ENCODE measurements at regions not wholly inside any gene's neighbourhood (a gene's known extent, or its start where the extent isn't known, plus 50 kb on each side); places are given as distances from the start of the nearest gene placed in this dataset.

DNA sequence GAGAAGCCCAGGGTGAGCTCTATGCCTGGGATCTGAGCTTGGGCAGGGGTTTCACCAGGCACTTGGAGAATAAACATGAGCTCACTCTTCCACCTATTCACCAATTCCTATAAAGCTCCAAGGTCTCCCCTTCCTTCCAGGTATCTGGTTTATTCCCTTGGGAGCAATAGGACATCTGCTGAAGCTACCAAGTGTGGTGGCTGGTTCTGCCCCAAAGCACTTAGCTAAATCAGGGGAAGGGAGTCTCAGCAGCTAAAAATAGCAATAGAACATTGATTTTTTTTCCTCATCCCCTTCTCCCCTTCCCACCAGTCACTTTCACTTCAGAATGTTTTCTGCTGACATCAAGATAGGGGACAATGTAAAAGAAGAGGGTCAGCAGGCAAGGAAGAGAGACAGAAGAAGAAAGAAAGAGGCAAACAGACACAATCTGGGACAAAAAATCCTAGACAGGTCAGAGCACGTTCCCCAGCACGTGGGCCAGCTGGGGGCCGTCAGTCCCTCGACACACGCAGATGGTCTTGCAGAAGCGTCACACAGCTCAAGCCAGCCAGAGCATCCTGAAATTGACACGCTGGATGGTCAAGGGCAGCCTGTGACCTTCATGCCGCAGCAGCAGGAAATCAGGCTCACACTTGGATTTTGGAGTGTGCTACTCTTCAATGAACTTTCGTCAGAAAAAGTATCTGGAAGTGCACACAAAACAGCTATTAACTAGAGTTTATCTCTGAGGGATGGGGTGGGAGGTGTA is 176.0 kb downstream of the ZNF608 start:
- intact Hi-C loops (cut with micrococcal nuclease) = no loop called here
- Histone ChIP-seq H3K4me2 (ENCODE audit: low read length) (no peak overlapping the region), H2AFZ (ENCODE audit: low read depth, low read length, poor library complexity, severe bottlenecking) (no peak overlapping the region), H3K27me3 (ENCODE audit: insufficient read depth, low read length) (no peaks in the 10 kb centered on the region), H3K9me3 (ENCODE audit: control insufficient read depth in 1 of 2, insufficient read depth in 1 of 2, low read depth in 1 of 2, low read length in 2 of 2) (no peaks in the 10 kb centered on the region), H3K79me2 (ENCODE audit: insufficient read depth, low read length) (no peaks in the 10 kb centered on the region), H4K20me1 (ENCODE audit: insufficient read depth) (no peaks in the 10 kb centered on the region), H3K9ac (ENCODE audit: low read length) (no peak overlapping the region), H3K36me3 (ENCODE audit: control insufficient read depth in 1 of 2, insufficient read depth in 2 of 2, low read length in 2 of 2) (no peaks in the 10 kb centered on the region), H3K4me3 (replicated peaks in 1 of 2; ENCODE audit: low read depth in 1 of 2, low read length in 2 of 2) (no peak overlapping the region), H3K4me1 (ENCODE audit: control insufficient read depth in 1 of 2, insufficient read depth in 2 of 2, low read length in 2 of 2) (no peaks in the 10 kb centered on the region), H3K9me2 (ENCODE audit: insufficient read depth) (no peaks in the 10 kb centered on the region), H3K27ac (ENCODE audit: low read depth, low read length) (no peak overlapping the region)
- ChIA-PET POLR2A (no interaction called here), CTCF (no interaction called here), RAD21 (ENCODE audit: low non-redundant PET in 1 of 2, low total read pairs in 2 of 2, uncharacterized antibody in 2 of 2, unreplicated experiment in 2 of 2) (no interaction called here)
- DNase-seq (ENCODE audit: low read depth, low spot score) = no peak
- no peak for TF ChIP-seq SP1 (IDR thresholded peaks at IDR 0.05; ENCODE audit: low read depth)
- TF ChIP-seq RAD21 (IDR thresholded peaks at IDR 0.05; ENCODE audit: low read depth) = no peak
- no peak for TF ChIP-seq EZH2 (IDR thresholded peaks at IDR 0.05)
- no peak for TF ChIP-seq ELF1 (IDR thresholded peaks at IDR 0.05; ENCODE audit: borderline replicate concordance, low read depth)
- TF ChIP-seq ATF3 (IDR thresholded peaks at IDR 0.05) = no peak
- TF ChIP-seq FOSL1 (IDR thresholded peaks at IDR 0.05; ENCODE audit: low read depth) = no peak
- TF ChIP-seq, protein P1, sequence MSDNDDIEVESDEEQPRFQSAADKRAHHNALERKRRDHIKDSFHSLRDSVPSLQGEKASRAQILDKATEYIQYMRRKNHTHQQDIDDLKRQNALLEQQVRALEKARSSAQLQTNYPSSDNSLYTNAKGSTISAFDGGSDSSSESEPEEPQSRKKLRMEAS (IDR thresholded peaks at IDR 0.05) = no peak
- no peak for TF ChIP-seq JUND (IDR thresholded peaks at IDR 0.05)
- no peak for TF ChIP-seq CEBPB (IDR thresholded peaks at IDR 0.05; ENCODE audit: low read depth)
- TF ChIP-seq, protein P2, sequence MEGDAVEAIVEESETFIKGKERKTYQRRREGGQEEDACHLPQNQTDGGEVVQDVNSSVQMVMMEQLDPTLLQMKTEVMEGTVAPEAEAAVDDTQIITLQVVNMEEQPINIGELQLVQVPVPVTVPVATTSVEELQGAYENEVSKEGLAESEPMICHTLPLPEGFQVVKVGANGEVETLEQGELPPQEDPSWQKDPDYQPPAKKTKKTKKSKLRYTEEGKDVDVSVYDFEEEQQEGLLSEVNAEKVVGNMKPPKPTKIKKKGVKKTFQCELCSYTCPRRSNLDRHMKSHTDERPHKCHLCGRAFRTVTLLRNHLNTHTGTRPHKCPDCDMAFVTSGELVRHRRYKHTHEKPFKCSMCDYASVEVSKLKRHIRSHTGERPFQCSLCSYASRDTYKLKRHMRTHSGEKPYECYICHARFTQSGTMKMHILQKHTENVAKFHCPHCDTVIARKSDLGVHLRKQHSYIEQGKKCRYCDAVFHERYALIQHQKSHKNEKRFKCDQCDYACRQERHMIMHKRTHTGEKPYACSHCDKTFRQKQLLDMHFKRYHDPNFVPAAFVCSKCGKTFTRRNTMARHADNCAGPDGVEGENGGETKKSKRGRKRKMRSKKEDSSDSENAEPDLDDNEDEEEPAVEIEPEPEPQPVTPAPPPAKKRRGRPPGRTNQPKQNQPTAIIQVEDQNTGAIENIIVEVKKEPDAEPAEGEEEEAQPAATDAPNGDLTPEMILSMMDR (IDR thresholded peaks at IDR 0.05 in 2 of 3, conservative IDR thresholded peaks at IDR 0.05 in 1 of 3; ENCODE audit: borderline replicate concordance in 1 of 3, insufficient read depth in 1 of 3, low read depth in 2 of 3, low read length in 2 of 3) = no peak
- TF ChIP-seq SIN3A (IDR thresholded peaks at IDR 0.05; ENCODE audit: low read depth) = no peak
- TF ChIP-seq TCF7L2 (IDR thresholded peaks at IDR 0.05; ENCODE audit: borderline replicate concordance, extremely low read depth, insufficient read depth, insufficient read length) = no peak
- TF ChIP-seq ZBTB33 (IDR thresholded peaks at IDR 0.05; ENCODE audit: extremely low read depth, insufficient replicate concordance, low read length) = no peak
- no peak for TF ChIP-seq EZH2phosphoT487 (IDR thresholded peaks at IDR 0.05; ENCODE audit: borderline replicate concordance)
- no TSS peak for BruUV-seq (replicated peaks)
- no peak for ATAC-seq

Data from HCT116 (cell line).